ENCODE measurements at regions not wholly inside any gene's neighbourhood (a gene's known extent, or its start where the extent isn't known, plus 50 kb on each side); places are given as distances from the start of the nearest gene placed in this dataset.

DNA sequence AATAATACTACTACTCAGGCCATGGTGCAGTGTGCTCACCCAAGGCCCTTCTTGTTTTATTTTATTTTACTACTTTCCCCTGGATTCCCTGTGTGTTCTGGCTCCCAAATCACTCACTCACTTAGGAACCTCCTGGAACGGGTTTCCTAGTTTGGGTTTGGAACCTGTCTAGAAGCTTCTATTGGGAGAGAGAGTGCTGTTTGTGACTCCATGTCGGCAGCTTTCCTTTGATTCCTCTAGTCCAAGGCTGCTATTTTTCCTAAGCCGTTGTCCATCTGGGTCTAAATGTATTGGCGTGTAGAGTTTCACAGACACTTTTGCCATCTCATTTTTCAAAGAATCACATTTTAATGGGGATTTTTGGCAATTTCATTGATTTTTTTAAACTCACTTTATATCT, 70.8 kb downstream of the FOXA2 start:
- Histone ChIP-seq H3K4me1 (ENCODE audit: low read depth) (no peaks in the 10 kb centered on the region), H3K4me3 (no peak overlapping the region), H3K27me3 (no peaks in the 10 kb centered on the region), H3K27ac (no peak overlapping the region), H3K9me3 (ENCODE audit: low read depth) (no peaks in the 10 kb centered on the region), H3K36me3 (no peaks in the 10 kb centered on the region)
- no peak for DNase-seq (ENCODE audit: low read depth in 1 of 2, low spot score in 1 of 2)
- TF ChIP-seq, protein P1, sequence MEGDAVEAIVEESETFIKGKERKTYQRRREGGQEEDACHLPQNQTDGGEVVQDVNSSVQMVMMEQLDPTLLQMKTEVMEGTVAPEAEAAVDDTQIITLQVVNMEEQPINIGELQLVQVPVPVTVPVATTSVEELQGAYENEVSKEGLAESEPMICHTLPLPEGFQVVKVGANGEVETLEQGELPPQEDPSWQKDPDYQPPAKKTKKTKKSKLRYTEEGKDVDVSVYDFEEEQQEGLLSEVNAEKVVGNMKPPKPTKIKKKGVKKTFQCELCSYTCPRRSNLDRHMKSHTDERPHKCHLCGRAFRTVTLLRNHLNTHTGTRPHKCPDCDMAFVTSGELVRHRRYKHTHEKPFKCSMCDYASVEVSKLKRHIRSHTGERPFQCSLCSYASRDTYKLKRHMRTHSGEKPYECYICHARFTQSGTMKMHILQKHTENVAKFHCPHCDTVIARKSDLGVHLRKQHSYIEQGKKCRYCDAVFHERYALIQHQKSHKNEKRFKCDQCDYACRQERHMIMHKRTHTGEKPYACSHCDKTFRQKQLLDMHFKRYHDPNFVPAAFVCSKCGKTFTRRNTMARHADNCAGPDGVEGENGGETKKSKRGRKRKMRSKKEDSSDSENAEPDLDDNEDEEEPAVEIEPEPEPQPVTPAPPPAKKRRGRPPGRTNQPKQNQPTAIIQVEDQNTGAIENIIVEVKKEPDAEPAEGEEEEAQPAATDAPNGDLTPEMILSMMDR (IDR thresholded peaks at IDR 0.05; ENCODE audit: low read depth, low read length) = no peak

DNA sequence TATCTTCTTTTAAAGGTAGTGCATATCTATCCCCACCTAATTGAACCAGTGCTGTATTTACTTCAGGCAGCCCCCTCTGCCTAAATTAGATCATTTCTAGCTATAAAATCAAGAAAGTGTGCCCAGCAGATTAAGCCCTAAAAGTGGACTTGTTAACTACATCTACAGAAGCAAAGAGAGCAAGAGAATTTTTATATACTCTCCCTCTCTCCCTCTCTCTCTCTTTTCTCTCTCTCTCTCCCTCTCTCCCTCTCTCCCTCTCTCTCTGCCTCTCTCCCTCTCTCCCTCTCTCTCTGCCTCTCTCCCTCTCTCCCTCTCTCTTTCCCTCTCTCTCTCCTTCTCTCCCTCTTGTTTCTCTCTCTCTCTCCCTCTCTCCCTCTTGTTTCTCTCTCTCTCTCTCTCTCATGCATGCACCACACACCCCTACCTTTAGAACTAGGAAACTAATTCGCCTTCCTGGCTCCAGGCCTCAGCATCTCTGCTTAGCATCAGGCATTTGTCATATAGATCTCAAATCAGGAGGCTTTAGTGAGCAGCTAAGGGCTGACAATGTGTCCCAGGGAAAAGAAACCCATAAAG, 71.4 kb downstream of the FOXA2 start:
- no peaks in the 10 kb centered on the region for H3K9me3 ChIP-seq (ENCODE audit: low read depth)
- H3K4me3 ChIP-seq = no peak overlapping the region
- no peak overlapping the region for H3K27ac ChIP-seq
- H3K27me3 ChIP-seq = no peaks in the 10 kb centered on the region
- no peak for DNase-seq (ENCODE audit: low read depth in 1 of 2, low spot score in 1 of 2)
- H3K4me1 ChIP-seq (ENCODE audit: low read depth) = no peaks in the 10 kb centered on the region
- H3K36me3 ChIP-seq = no peaks in the 10 kb centered on the region
- TF ChIP-seq, protein P1 (IDR thresholded peaks at IDR 0.05; ENCODE audit: low read depth, low read length) = no peak

DNA sequence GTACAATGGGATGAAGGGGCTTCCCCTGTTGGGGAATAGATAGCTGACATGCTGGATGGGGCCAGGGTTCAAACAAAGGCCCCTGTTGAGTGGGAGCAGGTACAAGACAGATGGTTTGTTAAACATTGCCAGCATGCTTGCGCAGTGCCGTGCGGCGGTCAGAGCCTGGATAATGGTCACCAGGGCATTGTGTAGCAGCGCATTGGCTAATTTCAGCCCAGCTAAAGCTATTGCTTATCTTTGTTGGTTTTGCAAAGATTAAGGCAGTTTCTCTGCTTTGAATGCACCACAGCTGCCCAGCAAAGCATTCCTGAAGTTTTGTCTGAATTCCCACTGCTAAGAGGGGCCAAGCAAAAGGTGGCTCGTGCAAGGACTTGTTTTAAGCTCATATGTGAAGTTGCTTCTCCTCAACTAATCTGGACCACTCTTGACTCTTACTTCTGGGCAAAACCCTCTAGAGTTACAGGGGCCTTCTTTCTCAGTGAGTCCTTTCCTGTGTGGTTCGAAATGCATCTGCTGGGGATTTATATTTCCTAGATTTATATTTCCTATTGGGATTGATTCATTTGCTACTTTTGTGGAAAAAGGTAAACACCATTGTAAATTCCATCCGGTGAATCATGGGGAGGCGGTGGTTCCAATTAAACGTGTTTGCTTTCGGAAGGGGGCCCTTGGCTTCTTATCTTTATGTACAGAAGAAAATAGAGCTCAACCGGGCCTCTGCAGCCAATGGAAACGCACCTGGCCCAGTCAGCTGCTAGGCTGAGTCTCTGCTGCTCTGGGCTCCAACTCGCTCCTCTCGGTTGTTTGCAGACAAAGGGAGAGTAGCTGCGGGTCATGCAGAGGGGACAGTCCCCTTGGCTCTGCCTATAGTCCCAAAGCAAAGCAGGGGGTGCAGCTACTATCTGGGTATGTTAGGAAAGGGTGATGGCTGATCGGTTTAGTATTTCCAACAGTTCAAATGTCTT, 72.1 kb downstream of the FOXA2 start:
- no peaks in the 10 kb centered on the region for H3K36me3 ChIP-seq
- no peaks in the 10 kb centered on the region for H3K27me3 ChIP-seq
- peak; percentile 14 to 28 for DNase-seq (ENCODE audit: low read depth in 1 of 2, low spot score in 1 of 2)
- no peak overlapping the region for H3K27ac ChIP-seq
- no peak overlapping the region for H3K4me3 ChIP-seq
- TF ChIP-seq, protein P1 (IDR thresholded peaks at IDR 0.05; ENCODE audit: low read depth, low read length) = no peak
- no peaks in the 10 kb centered on the region for H3K9me3 ChIP-seq (ENCODE audit: low read depth)
- no peaks in the 10 kb centered on the region for H3K4me1 ChIP-seq (ENCODE audit: low read depth)

DNA sequence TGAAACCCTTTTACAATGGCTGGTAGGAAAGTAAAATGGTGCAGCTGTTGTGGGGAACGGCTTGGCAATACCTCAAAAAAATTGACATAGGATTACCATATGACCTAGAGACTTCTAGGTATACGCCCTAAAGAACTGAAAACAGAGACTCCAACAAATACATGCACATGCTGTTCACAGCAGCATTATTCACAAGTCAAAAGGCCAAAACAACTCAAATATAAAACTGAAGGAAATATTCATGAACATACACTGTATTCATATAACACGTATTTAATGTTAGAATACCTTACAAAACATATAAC, 74.6 kb downstream of the FOXA2 start:
- H3K4me3 ChIP-seq = no peak overlapping the region
- no peaks in the 10 kb centered on the region for H3K4me1 ChIP-seq (ENCODE audit: low read depth)
- no peaks in the 10 kb centered on the region for H3K27me3 ChIP-seq
- TF ChIP-seq, protein P1 (IDR thresholded peaks at IDR 0.05; ENCODE audit: low read depth, low read length) = no peak
- no peak overlapping the region for H3K27ac ChIP-seq
- DNase-seq (ENCODE audit: low read depth in 1 of 2, low spot score in 1 of 2) = no peak
- no peaks in the 10 kb centered on the region for H3K9me3 ChIP-seq (ENCODE audit: low read depth)
- no peaks in the 10 kb centered on the region for H3K36me3 ChIP-seq

DNA sequence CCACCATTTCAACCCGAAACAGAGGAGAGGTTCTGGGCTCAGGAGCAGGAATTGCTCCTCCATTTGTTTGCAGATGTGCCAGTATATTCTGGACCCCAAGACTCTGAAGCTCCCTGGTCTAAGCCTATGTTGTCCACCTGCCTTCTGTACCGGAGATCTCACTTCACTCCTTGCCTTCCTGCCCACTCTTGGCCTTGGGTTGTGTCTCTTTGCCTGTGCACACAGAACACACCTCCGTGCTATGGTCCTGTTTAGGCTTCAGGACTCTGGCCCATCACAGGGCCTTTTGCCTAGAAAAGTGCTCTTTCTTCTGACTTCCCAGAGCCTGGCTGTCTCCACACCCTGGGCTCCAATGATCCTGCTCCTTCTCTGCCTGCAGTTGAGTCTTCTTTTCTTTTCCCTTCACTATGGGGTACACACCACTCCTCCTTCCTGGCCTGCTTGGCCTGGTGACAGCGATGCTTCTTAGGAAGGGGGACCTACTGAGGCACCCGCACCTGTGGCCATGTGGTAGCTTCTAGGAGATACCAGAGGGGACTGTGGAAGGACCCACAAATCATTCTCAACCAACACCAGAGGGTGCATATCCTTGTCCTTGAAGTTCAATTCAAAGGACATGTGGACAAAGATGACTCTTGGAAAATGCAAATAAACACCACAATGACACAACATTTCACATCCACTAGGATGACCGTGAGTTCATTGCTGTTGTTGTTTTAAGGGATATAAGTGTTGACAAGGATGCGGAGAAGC, 75.1 kb downstream of the FOXA2 start:
- Histone ChIP-seq H3K4me3 (no peak overlapping the region), H3K4me1 (ENCODE audit: low read depth) (no peaks in the 10 kb centered on the region), H3K27me3 (no peaks in the 10 kb centered on the region), H3K9me3 (ENCODE audit: low read depth) (no peaks in the 10 kb centered on the region), H3K27ac (no peak overlapping the region), H3K36me3 (no peaks in the 10 kb centered on the region)
- TF ChIP-seq, protein P1 (IDR thresholded peaks at IDR 0.05; ENCODE audit: low read depth, low read length) = no peak
- DNase-seq (ENCODE audit: low read depth in 1 of 2, low spot score in 1 of 2) = no peak
